HK-2 (cell line): ENCODE measurements at regions not wholly inside any gene's neighbourhood (a gene's known extent, or its start where the extent isn't known, plus 50 kb on each side); places are given as distances from the start of the nearest gene placed in this dataset.
"Not testable (repeated sequence)": the region's sequence is repeated elsewhere in the genome, so short reads cannot be mapped to it uniquely, and the experiment has no call there.

Experiments used
- DNase-seq: peaks from one replicate; pipeline ENCODE4 v3.0.0-alpha.2; 2018; ENCODE audit not compliant: unreplicated experiment

DNA sequence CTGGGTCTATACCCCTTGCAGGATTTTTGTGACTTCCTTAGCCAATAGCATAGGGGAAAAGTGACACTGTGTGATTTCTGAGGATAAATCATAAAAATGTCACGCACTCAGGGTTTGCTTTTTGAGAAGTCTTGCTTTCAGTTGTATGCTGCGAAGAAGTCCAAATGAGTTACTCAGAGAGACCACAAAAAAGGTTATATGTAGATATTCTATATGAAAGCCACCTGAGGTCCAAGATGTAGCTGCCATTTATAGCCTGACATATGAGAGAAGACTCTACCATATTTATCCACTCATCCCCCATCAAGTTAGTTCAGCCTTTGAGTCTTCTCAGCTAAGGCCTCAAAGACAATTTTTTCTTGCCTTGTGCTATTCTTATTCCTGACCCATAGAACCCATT, 488.3 kb upstream of the MAP2 start:
- no peak for DNase-seq

GRCh38 chr2:208937521-208937920, 486.3 kb upstream of the MAP2 start:
- DNase-seq: no peak

- DNase-seq: no peak
Observed at GRCh38 chr2:208939852-208940251, 484.0 kb upstream of the MAP2 start.

DNA sequence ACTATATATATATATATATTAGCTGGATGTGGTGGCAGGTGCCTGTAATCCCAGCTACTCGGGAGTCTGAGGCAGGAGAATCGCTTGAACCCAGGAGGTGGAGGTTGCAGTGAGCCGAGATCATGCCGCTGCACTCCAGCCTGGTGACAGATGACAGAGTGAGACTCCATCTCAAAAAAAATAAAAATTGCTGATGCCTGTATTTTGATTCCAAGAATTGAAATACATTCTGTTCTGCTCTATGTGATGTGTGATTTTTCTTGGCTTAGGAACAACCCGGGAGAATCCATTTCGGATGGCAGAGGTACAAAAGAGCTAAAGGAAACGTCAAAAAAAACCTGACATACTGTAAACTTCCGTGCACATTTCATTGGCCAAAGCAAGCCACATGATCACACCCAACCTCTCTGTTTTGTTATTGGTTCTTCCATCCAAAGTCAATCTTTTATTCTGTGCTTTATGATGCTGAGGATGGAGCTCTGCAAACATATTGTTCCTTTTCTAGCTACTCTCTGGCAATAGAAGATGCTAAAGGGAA, 478.1 kb upstream of the MAP2 start:
- DNase-seq: no peak

DNA sequence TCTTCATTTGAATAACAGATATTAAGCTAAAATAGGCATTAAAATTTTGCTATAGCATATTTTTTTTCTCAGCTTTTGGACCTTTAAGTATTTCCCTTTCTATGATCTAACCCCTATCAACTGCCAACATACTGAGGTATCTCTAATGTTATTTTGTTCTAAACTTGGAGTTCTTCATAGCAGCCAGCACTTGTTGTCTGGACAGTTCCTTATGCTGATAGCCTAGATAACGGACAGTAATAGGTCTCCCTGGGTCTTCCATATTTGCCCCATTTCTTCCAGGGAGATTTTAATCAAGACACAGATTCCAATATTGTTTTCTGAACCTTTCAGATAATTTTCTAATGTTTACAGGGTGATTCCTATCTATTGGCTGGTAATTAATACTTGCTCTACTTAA, 475.8 kb upstream of the MAP2 start:
- no peak for DNase-seq

GRCh38 chr2:208970070-208970469, 453.8 kb upstream of the MAP2 start:
- DNase-seq: no peak

DNA sequence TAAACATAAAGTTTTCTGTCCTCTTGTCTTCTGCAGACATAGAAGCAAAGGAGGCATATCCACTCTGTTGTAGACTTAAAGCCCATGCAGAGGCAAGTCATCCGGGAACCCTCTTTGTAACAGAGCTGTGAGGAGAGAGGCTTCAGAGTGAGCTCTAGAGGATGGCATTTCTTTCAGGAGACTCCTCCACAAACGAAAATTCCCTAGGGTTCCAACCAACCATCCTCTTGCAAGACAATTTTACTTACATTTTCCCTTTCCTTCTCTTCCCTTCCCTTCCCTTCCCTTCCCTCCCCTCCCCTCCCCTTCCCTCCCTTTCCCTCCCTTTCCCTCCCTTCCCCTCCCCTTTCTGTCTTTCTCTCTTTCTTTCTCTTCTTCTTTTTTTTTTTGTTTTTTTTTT, 446.3 kb upstream of the MAP2 start:
- no peak for DNase-seq

- DNase-seq: no peak
Observed at GRCh38 chr2:208978946-208979345, 444.9 kb upstream of the MAP2 start.

DNA sequence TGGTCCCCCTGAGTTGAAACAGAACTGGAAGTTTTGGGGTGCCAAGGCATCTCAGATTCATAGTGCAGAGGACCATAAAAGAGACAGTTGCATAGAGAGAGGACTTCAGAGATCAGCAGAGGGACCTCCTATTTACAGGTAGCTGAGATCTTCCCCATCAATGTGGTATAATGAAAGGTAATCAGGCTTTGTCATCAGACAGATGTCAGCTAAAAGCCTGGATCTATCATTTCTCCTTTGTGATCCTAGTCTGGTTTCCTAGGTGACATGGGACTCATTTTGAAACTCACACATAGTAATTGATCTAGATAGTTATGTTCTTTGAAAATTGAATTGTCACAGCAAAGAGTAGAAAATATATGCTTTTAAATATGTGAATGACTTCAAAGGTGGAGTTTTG, 443.5 kb upstream of the MAP2 start:
- DNase-seq: no peak

DNA sequence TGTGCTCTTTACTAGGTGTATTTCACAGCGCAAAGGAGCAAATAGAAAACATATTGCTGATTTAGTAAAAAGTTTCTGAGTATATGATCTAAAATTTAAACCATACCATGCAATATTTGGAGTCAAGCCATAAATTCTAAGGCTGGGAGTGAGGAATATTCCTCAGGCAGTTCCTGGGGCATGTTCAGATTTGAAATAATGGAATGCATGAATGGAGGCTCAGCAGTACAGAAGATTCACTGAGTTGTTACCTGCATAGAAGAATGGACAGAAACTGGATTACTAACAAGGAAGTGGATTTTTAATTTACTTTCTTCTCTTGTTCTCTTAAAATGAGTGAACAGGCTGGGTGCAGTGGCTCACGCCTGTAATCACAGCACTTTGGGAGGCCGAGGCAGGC, 441.0 kb upstream of the MAP2 start:
- DNase-seq: no peak

- no peak for DNase-seq
Observed at GRCh38 chr2:208983486-208983885, 440.4 kb upstream of the MAP2 start.

GRCh38 chr2:208984376-208985090, 439.3 kb upstream of the MAP2 start:
- DNase-seq: no peak

DNA sequence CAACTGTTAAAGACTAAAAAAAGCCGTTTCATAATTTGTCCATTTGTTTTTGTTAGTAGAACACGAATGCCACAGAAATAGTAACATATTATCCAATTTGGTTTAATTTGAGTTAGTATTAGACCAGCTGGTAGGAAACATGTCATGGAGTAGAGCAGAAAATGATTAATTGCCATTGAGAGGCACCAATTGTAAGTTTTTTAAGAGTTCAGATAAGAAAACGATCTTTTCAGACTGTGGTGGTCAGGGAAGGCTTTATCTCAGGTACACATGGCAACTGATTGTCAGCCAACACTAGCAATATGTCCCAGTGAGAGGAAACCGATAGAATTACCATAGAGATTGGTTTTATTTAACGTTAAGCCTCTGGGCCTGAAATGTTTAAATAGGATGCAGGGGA, 438.2 kb upstream of the MAP2 start:
- DNase-seq: no peak

DNA sequence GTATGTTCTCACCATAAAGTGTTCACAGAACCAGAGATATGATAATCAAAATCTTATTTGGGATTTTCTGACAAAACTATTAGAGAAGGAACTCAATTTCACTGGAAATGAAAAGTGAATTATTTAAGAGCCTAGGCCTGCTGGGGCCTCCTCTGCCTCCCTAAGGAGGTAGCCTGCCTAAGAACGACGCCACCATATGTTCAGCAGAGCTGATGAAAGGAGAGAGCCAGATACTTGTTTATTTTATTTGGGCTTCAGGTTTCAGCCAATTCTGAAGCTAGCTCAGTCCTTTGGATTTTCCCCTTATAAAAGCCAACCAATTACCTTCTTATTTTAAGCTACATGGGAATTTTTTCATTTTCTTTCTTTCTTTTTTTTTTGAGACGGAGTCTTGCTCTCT, 433.1 kb upstream of the MAP2 start:
- DNase-seq: no peak

DNA sequence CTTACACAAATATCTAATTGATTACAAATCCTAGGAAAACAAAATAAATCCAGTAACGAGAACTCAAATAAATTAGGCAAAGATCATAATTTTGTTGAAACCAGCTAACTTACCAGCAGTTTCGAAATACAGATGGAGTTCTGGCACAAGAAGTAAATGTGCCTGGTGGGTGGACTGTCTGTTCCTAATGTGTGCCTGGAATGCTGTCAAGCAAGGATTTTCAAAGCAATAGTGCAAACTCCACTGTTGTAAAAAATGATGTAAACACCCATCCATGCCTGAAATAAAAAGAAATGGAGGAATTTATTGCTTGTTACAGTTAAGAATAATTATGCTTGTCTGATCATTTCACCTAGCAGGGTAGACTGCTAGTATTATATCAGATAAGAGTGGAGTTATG, 423.9 kb upstream of the MAP2 start:
- DNase-seq: no peak

DNA sequence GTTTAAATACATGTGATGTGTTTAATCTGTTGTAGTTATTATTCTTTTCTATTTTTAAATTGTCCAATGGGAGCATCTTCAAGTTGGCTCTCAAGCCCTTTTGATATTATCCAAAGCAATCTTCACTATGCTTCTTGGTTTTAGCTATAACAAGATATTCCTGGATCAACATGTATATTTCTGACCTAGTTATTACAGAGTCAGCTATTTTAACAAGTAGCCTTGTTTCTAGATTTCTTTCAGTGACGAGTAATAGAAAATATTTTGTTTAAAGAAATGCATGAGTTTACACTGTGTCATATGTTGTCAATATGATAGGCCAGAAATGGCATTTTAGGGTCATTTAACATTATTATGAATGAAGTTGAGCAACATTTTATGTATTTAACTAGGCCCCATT, 421.8 kb upstream of the MAP2 start:
- no peak for DNase-seq

DNA sequence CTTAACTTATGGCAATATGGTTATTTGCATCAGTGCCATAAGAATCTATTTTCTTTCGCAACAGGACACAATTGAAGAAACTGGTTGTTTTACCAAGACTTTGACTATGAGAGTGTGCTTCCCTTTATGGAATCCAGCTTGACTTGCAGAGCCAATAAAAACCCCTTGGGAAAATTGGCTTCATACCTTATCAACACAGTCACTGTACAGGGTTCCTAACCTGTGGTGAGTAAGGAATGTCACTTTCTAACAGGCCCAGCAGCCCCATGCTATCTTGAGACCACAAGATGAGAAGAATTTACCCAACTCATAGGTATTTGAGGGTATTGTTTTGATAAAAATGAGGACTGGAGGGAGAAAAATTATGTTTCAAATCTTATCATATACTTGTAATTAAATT, 418.5 kb upstream of the MAP2 start:
- no peak for DNase-seq

GRCh38 chr2:209008636-209009287, 415.1 kb upstream of the MAP2 start:
- DNase-seq: no peak

DNA sequence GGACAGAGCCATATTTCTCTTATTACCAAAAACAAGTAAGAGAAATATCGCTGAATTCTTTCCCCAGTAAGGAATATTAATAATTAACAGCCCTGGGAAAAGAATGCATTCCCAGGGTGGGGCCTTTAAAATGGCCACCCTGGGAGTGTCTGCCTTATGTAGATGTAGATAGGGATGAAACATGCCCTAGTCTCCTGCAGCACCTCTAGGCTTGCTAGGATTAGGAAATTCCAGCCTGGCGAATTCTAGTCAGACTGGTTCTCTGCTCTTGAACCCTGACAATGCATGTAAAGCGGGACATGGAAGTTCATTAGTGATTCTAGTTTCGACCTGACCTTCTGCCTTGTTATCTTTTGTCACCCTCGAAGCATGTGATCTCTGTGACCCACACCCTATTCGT, 405.2 kb upstream of the MAP2 start:
- DNase-seq: not testable (repeated sequence)

DNA sequence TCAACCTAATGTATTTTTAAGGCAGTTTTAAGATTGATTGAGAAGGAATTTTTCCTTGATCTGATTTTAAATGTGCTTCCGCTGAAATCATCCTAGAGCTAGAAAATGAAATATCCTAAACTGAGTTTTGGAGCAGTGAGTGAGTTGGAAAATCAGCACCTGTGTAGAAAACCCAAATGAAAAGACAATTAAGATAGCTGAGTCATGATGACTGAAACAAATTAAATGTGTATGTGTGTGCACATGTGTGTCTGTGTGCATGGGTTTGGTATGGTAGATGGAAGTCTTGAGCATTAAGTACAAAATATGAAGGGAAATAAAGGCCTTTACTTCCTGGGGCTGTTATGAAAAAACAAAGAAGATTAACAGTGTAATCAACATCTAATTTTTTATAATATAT, 394.6 kb upstream of the MAP2 start:
- no peak for DNase-seq

GRCh38 chr2:209044307-209044706, 379.5 kb upstream of the MAP2 start:
- DNase-seq: no peak

- no peak for DNase-seq
Observed at GRCh38 chr2:209046163-209046562, 377.7 kb upstream of the MAP2 start.

DNA sequence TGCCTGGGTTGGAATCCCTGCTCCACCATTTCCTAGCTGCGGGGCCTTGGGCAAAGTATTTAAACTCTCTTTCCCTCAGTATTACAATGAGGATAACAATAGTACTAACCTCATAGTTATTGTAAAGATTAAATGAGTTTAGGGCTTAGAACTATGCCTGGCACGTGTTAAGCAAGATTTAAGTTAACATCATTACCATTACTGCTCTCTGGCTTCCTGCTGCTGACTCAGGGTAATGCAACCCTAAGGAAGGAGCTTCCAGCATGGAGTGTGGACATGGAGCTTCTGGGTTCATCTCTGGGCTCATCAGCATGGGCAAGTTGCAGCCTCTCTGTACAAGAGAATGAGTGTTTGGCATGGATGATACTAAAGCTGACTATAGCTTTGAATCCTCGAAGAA, 374.2 kb upstream of the MAP2 start:
- no peak for DNase-seq

- DNase-seq: no peak
Observed at GRCh38 chr2:209062210-209062609, 361.6 kb upstream of the MAP2 start.
